Liver (tissue), 3 donors: ENCODE measurements at regions not wholly inside any gene's neighbourhood (a gene's known extent, or its start where the extent isn't known, plus 50 kb on each side); places are given as distances from the start of the nearest gene placed in this dataset.

ENCODE experiments used
- RAD21 ChIP-seq, 2 donors: IDR thresholded peaks; 2 replicates each; pipeline ENCODE4 v1.6.1; 2016; ENCODE audit warnings: antibody characterized with exemption in 2 of 2, mild to moderate bottlenecking in 2 of 2
- YY1 ChIP-seq: IDR thresholded peaks from 2 replicates; pipeline ENCODE4 v1.6.1; 2016; ENCODE audit warnings: antibody characterized with exemption, mild to moderate bottlenecking
- TF ChIP-seq, protein P1 (sequence below): fragments of 150-350 bp; IDR thresholded peaks from 2 replicates; pipeline ENCODE4 v1.5.1; 2017; ENCODE audit warnings: improper control_type of control experiment, low read depth, low read length; ENCODE audit not compliant: missing input control
- TF ChIP-seq, protein P2 (sequence below): IDR thresholded peaks from 2 replicates; pipeline ENCODE4 v1.6.1; 2016; ENCODE audit warnings: antibody characterized with exemption, mild to moderate bottlenecking
- donor health status: healthy.
- donor health status: healthy.

DNA sequence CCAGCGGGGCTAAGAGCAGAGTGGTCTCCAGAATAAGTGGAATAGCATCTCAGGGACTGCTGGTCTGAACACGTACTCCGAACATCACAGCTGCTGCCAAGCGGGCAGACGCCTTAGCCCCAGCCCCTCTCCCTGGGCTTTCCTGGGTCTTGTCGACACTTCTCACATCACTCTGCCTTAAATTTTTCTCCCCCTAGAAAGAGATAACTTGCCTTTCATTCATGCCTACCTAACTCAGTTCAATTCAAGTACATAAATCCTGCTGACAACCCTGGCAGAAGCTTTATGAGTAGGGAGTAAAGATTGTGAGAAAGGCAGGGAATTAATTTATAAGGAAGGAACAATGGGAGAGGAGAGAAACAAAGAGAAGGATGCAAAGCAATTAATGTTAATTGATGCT is 202.9 kb upstream of the TNP1 start:
- TF ChIP-seq, protein P1, sequence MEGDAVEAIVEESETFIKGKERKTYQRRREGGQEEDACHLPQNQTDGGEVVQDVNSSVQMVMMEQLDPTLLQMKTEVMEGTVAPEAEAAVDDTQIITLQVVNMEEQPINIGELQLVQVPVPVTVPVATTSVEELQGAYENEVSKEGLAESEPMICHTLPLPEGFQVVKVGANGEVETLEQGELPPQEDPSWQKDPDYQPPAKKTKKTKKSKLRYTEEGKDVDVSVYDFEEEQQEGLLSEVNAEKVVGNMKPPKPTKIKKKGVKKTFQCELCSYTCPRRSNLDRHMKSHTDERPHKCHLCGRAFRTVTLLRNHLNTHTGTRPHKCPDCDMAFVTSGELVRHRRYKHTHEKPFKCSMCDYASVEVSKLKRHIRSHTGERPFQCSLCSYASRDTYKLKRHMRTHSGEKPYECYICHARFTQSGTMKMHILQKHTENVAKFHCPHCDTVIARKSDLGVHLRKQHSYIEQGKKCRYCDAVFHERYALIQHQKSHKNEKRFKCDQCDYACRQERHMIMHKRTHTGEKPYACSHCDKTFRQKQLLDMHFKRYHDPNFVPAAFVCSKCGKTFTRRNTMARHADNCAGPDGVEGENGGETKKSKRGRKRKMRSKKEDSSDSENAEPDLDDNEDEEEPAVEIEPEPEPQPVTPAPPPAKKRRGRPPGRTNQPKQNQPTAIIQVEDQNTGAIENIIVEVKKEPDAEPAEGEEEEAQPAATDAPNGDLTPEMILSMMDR: no peak
- TF ChIP-seq, protein P2, sequence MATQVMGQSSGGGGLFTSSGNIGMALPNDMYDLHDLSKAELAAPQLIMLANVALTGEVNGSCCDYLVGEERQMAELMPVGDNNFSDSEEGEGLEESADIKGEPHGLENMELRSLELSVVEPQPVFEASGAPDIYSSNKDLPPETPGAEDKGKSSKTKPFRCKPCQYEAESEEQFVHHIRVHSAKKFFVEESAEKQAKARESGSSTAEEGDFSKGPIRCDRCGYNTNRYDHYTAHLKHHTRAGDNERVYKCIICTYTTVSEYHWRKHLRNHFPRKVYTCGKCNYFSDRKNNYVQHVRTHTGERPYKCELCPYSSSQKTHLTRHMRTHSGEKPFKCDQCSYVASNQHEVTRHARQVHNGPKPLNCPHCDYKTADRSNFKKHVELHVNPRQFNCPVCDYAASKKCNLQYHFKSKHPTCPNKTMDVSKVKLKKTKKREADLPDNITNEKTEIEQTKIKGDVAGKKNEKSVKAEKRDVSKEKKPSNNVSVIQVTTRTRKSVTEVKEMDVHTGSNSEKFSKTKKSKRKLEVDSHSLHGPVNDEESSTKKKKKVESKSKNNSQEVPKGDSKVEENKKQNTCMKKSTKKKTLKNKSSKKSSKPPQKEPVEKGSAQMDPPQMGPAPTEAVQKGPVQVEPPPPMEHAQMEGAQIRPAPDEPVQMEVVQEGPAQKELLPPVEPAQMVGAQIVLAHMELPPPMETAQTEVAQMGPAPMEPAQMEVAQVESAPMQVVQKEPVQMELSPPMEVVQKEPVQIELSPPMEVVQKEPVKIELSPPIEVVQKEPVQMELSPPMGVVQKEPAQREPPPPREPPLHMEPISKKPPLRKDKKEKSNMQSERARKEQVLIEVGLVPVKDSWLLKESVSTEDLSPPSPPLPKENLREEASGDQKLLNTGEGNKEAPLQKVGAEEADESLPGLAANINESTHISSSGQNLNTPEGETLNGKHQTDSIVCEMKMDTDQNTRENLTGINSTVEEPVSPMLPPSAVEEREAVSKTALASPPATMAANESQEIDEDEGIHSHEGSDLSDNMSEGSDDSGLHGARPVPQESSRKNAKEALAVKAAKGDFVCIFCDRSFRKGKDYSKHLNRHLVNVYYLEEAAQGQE: no peak
- TF ChIP-seq YY1: no peak
- no peak for TF ChIP-seq RAD21 (IDR thresholded peaks at IDR 0.05)
